ENCODE measurements at regions not wholly inside any gene's neighbourhood (a gene's known extent, or its start where the extent isn't known, plus 50 kb on each side); places are given as distances from the start of the nearest gene placed in this dataset.

- peak; percentile 96 for DNase-seq (ENCODE audit: low read depth)
Observed at GRCh38 chr6:9482030-9482738, 932.7 kb downstream of the TFAP2A start.

- peak; percentile 59 for DNase-seq (ENCODE audit: low read depth)
Observed at GRCh38 chr6:9481292-9482029, 933.4 kb downstream of the TFAP2A start.

GRCh38 chr6:9468277-9468676, 946.6 kb downstream of the TFAP2A start:
- no peak for DNase-seq (ENCODE audit: low read depth)

- DNase-seq (ENCODE audit: low read depth): peak; percentile 87
Observed at GRCh38 chr6:9467741-9468140, 947.1 kb downstream of the TFAP2A start.

- no peak for DNase-seq (ENCODE audit: low read depth)
Observed at GRCh38 chr6:9464583-9464982, 950.3 kb downstream of the TFAP2A start.

GRCh38 chr6:9463311-9463710, 951.6 kb downstream of the TFAP2A start:
- DNase-seq (ENCODE audit: low read depth): peak; percentile 31

- DNase-seq (ENCODE audit: low read depth): no peak
Observed at GRCh38 chr6:9461188-9461587, 953.7 kb downstream of the TFAP2A start.

- DNase-seq (ENCODE audit: low read depth): no peak
Observed at GRCh38 chr6:9458424-9458823, 956.5 kb downstream of the TFAP2A start.

- no peak for DNase-seq (ENCODE audit: low read depth)
Observed at GRCh38 chr6:9455864-9456658, 958.8 kb downstream of the TFAP2A start.

- no peak for DNase-seq (ENCODE audit: low read depth)
Observed at GRCh38 chr6:9439621-9440330, 975.1 kb downstream of the TFAP2A start.

GRCh38 chr6:9437836-9438235, 977.0 kb downstream of the TFAP2A start:
- peak; percentile 78 for DNase-seq (ENCODE audit: low read depth)

- DNase-seq (ENCODE audit: low read depth): no peak
Observed at GRCh38 chr6:9435281-9435680, 979.6 kb downstream of the TFAP2A start.

- DNase-seq (ENCODE audit: low read depth): no peak
Observed at GRCh38 chr6:9431945-9432344, 982.9 kb downstream of the TFAP2A start.

- DNase-seq (ENCODE audit: low read depth): peak; percentile 90
Observed at GRCh38 chr6:9428421-9429172, 986.3 kb downstream of the TFAP2A start.

- no peak for DNase-seq (ENCODE audit: low read depth)
Observed at GRCh38 chr6:9422138-9422537, 986.8 kb upstream of the SLC35B3 start.

GRCh38 chr6:9420316-9421015, 985.1 kb upstream of the SLC35B3 start:
- DNase-seq (ENCODE audit: low read depth): no peak

- DNase-seq (ENCODE audit: low read depth): no peak
Observed at GRCh38 chr6:9417400-9417799, 982.1 kb upstream of the SLC35B3 start.

GRCh38 chr6:9412951-9413559, 977.7 kb upstream of the SLC35B3 start:
- DNase-seq (ENCODE audit: low read depth): peak; percentile 17

- no peak for DNase-seq (ENCODE audit: low read depth)
Observed at GRCh38 chr6:9409126-9409525, 973.8 kb upstream of the SLC35B3 start.

GRCh38 chr6:9408402-9409117, 973.2 kb upstream of the SLC35B3 start:
- DNase-seq (ENCODE audit: low read depth): no peak

Data from iris pigment epithelial cell (primary cell).